NB4 (cell line): ENCODE measurements at regions not wholly inside any gene's neighbourhood (a gene's known extent, or its start where the extent isn't known, plus 50 kb on each side); places are given as distances from the start of the nearest gene placed in this dataset.
A peak's percentile ranks its signal among the peaks of the same experiment; 100 is the strongest.

Experiments used
- DNase-seq: peaks from one replicate; pipeline ENCODE4 v3.0.0; 2010; ENCODE audit warnings: low read depth
- H3K4me3 ChIP-seq: one replicate; pipeline ENCODE4 v1.5.1; 2011; ENCODE audit warnings: mild to moderate bottlenecking, low read depth, low read length, moderate library complexity
- MYC ChIP-seq: IDR thresholded peaks from 2 replicates; pipeline ENCODE4 v1.6.1; 2011; ENCODE audit warnings: low read depth, low read length
- POLR2A ChIP-seq: IDR thresholded peaks from 2 replicates; pipeline ENCODE4 v1.6.1; 2011; ENCODE audit warnings: mild to moderate bottlenecking; ENCODE audit not compliant: insufficient read length; ENCODE audit errors: extremely low read depth
- TF ChIP-seq, protein P1 (sequence below): IDR thresholded peaks from 2 replicates; pipeline ENCODE4 v1.6.1; 2011; ENCODE audit warnings: low read depth, low read length
- TF ChIP-seq, protein P2 (sequence below): IDR thresholded peaks from one replicate; pipeline ENCODE4 v1.5.1; 2012; ENCODE audit warnings: low read depth, low read length

DNA sequence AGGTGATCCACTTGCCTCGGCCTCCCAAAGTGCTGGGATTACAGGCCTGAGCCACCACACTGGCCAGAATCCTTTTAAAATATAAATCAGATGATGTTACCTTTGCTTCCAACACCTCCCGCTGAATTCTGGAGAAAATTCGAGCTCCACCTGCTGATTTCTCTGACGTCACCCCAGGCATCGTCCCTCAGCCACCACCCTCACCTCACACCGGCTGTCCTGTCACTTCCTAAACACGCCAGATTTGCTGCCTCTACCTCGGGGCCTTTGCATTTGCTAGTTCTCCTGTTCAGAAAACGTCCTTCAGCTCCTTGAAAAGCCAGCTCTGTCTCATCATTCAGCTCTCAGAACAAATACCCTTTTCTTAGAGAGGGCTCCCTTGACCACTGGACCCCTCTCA, 57.9 kb downstream of the FBXO2 start:
- TF ChIP-seq, protein P1, sequence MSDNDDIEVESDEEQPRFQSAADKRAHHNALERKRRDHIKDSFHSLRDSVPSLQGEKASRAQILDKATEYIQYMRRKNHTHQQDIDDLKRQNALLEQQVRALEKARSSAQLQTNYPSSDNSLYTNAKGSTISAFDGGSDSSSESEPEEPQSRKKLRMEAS = no peak
- TF ChIP-seq, protein P2, sequence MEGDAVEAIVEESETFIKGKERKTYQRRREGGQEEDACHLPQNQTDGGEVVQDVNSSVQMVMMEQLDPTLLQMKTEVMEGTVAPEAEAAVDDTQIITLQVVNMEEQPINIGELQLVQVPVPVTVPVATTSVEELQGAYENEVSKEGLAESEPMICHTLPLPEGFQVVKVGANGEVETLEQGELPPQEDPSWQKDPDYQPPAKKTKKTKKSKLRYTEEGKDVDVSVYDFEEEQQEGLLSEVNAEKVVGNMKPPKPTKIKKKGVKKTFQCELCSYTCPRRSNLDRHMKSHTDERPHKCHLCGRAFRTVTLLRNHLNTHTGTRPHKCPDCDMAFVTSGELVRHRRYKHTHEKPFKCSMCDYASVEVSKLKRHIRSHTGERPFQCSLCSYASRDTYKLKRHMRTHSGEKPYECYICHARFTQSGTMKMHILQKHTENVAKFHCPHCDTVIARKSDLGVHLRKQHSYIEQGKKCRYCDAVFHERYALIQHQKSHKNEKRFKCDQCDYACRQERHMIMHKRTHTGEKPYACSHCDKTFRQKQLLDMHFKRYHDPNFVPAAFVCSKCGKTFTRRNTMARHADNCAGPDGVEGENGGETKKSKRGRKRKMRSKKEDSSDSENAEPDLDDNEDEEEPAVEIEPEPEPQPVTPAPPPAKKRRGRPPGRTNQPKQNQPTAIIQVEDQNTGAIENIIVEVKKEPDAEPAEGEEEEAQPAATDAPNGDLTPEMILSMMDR = no peak
- TF ChIP-seq POLR2A = no peak
- no peak for TF ChIP-seq MYC
- no peak overlapping the region for H3K4me3 ChIP-seq
- no peak for DNase-seq

DNA sequence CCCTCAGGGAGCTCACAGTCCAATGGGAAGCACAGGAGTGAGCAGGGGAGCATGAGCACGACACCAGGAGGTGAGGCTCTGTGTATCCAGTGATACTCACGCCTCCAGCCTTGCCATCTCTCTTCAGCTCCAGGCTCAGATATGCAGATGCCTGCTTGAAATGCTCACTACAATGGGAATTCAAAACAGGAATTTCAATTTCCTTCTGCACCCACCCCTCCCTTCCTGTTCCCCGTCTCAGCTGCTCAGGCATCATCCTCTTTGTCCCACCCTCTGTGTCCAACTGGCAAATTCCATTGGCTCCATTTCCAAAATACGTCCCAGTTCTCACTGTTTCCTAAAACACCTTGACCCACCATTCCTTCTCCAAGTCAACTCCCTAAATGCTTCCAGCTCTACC, 58.9 kb downstream of the FBXO2 start:
- TF ChIP-seq, protein P1 = no peak
- TF ChIP-seq MYC = no peak
- TF ChIP-seq, protein P2 = no peak
- no peak for TF ChIP-seq POLR2A
- DNase-seq = no peak

GRCh38 chr1:11594625-11595024, 59.6 kb downstream of the FBXO2 start:
- no peak for DNase-seq
- no peak for TF ChIP-seq POLR2A
- TF ChIP-seq MYC = no peak
- TF ChIP-seq, protein P2 = no peak
- TF ChIP-seq, protein P1 = no peak
- H3K4me3 ChIP-seq = no peak overlapping the region

More for the DNA sequence above, 58.9 kb downstream of the FBXO2 start:
- no peak overlapping the region for H3K4me3 ChIP-seq

DNA sequence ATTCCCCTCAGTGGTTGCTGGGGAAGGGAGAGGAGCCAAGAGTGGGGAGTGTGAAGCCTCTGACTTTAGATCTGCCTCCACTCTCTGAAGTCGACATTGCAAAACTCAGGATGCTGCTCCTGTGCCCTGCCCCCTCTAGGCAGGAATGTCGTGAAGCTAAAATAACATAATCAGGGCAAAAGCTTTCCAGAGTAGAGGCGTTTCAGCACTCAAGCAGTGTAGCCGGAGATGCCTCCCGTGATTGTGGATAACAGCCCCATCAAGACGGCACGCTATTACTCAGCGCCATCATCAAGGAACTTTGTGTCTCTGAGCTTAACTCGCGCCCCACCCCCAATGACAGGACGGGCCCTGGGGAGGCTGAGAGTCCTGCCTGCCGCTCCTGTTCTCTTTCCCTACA, 60.0 kb downstream of the FBXO2 start:
- DNase-seq = no peak
- no peak overlapping the region for H3K4me3 ChIP-seq
- TF ChIP-seq MYC (no peak), POLR2A (no peak)
- TF ChIP-seq, protein P2 = no peak
- TF ChIP-seq, protein P1 = no peak

DNA sequence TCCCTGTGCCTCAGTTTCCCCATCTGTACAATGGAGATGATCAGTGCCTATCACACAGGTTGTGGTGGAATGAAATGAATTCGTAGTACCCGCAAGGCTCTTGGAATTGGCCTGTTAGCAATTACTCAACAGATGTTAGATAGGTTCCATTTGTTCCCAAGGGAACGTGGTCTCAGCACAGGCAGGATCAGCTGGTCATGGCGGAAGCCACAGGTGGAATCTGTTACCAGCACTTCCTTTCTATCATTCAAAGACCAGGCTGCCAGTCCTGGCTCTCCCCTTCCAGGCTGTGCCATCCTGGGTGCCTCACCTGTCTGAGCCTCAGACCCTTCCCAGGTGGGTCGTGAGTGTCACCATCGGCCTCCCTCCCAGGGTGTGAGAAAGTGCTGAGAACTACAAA, 61.5 kb downstream of the FBXO2 start:
- TF ChIP-seq, protein P2 = no peak
- DNase-seq = peak; percentile 26
- H3K4me3 ChIP-seq = no peak overlapping the region

- TF ChIP-seq MYC (no peak), POLR2A (no peak)
- TF ChIP-seq, protein P1 = no peak
- TF ChIP-seq, protein P2 = no peak
- no peak overlapping the region for H3K4me3 ChIP-seq
- no peak for DNase-seq
These were observed 63.8 kb downstream of the FBXO2 start for GRCh38 chr1:11590395-11590794.
